ENCODE measurements at regions not wholly inside any gene's neighbourhood (a gene's known extent, or its start where the extent isn't known, plus 50 kb on each side); places are given as distances from the start of the nearest gene placed in this dataset.

- Histone ChIP-seq H3K4me1 (no peaks in the 10 kb centered on the region), H3K27me3 (ENCODE audit: low read depth) (no peaks in the 10 kb centered on the region), H3K4me3 (no peak overlapping the region), H3K36me3 (no peaks in the 10 kb centered on the region), H3K27ac (replicated peaks) (no peak overlapping the region), H3K9me3 (replicated peaks) (peaks cover 49% of the 10 kb centered on the region)
- intact Hi-C loops (cut with micrococcal nuclease) = no loop called here
- DNase-seq = no peak
- no peak for TF ChIP-seq CTCF (IDR thresholded peaks at IDR 0.05; ENCODE audit: borderline replicate concordance)
Measured at GRCh38 chr2:116467243-116467642, 1347.2 kb upstream of the DDX18 start.

DNA sequence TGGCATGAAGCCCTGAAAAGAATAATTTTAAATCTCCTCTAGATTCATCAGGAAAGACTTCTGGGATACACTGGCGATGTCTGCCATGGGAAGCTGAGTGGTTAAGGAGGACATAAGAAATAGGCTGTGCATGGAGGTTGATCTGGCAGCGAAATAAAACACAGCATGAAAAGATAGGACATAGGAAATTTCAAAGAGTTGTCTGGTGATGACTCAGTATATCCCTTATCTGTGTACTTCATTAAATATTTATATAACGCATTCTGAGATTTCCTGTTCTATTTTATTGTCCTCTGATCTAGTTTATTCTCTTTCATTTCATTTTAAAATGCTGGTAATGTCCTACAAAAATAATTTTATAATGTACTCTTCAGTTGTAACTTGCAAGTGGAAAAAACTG lies 1337.3 kb upstream of the DDX18 start:
- no peak for TF ChIP-seq CTCF (IDR thresholded peaks at IDR 0.05; ENCODE audit: borderline replicate concordance)
- Histone ChIP-seq H3K27ac (replicated peaks) (no peak overlapping the region), H3K4me1 (no peaks in the 10 kb centered on the region), H3K4me3 (no peak overlapping the region), H3K27me3 (ENCODE audit: low read depth) (no peaks in the 10 kb centered on the region), H3K9me3 (replicated peaks) (peaks cover 7% of the 10 kb centered on the region), H3K36me3 (no peaks in the 10 kb centered on the region)
- DNase-seq = no peak
- intact Hi-C loops (cut with micrococcal nuclease) = no loop called here

DNA sequence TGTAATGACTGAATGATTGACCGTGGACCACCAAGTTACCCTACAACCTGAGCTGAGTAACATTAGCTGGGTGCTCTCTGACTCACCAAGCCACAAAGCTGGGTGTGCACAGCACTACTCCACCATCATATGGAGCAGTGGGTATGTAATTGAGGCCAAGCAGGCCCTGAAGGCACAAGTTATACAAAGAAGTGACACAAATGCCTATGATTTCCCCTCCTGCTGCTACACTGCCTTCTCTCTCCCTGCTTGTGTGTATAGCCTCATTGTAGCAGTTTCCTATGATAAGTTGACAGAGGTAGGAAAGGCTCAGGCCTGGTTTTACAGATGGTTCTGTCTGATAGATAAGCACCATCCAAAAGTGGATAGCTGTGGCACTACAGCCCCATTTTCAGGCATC lies 1327.2 kb upstream of the DDX18 start:
- no peak for DNase-seq
- Histone ChIP-seq H3K9me3 (replicated peaks) (peaks cover 48% of the 10 kb centered on the region), H3K36me3 (no peaks in the 10 kb centered on the region), H3K4me1 (no peaks in the 10 kb centered on the region), H3K27ac (replicated peaks) (no peak overlapping the region), H3K27me3 (ENCODE audit: low read depth) (no peaks in the 10 kb centered on the region), H3K4me3 (no peak overlapping the region)
- intact Hi-C loops (cut with micrococcal nuclease) = no loop called here
- TF ChIP-seq CTCF (IDR thresholded peaks at IDR 0.05; ENCODE audit: borderline replicate concordance) = no peak

- intact Hi-C loops (cut with micrococcal nuclease) = no loop called here
- H3K4me3 ChIP-seq = no peak overlapping the region
- no peak for DNase-seq
- no peaks in the 10 kb centered on the region for H3K36me3 ChIP-seq
- no peaks in the 10 kb centered on the region for H3K4me1 ChIP-seq
- H3K27me3 ChIP-seq (ENCODE audit: low read depth) = no peaks in the 10 kb centered on the region
- TF ChIP-seq CTCF (IDR thresholded peaks at IDR 0.05; ENCODE audit: borderline replicate concordance) = no peak
- no peak overlapping the region for H3K27ac ChIP-seq (replicated peaks)
- peaks cover 46% of the 10 kb centered on the region for H3K9me3 ChIP-seq (replicated peaks)
Measured at GRCh38 chr2:116489292-116489691, 1325.2 kb upstream of the DDX18 start.

DNA sequence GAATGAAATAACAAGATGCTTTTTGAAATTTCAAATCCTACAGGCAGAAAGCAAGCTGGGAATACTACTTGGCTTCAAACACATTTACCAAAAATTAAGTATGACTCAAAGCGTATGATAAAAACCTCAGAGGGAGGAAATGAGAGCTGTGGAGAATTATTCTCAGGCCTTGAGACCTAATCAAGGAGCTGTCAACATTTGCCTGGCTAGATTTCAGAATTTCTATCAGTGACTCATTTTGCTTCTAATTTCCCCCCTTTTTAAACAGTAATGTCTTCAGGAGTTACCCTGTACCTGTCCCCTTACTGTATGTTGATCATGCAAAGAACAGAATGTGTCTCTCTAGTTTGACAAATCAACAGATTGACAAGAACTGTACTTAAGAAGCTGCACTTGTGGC lies 1324.5 kb upstream of the DDX18 start:
- no peak for DNase-seq
- intact Hi-C loops (cut with micrococcal nuclease) = no loop called here
- H3K27me3 ChIP-seq (ENCODE audit: low read depth) = no peaks in the 10 kb centered on the region

More for the DNA sequence above, 1324.5 kb upstream of the DDX18 start:
- Histone ChIP-seq H3K4me3 (no peak overlapping the region), H3K4me1 (no peaks in the 10 kb centered on the region), H3K36me3 (no peaks in the 10 kb centered on the region), H3K27ac (replicated peaks) (no peak overlapping the region), H3K9me3 (replicated peaks) (peaks cover 40% of the 10 kb centered on the region)
- no peak for TF ChIP-seq CTCF (IDR thresholded peaks at IDR 0.05; ENCODE audit: borderline replicate concordance)

All from left ventricle myocardium inferior (tissue), 1 donor.